PC-3 (cell line): ENCODE measurements at regions not wholly inside any gene's neighbourhood (a gene's known extent, or its start where the extent isn't known, plus 50 kb on each side); places are given as distances from the start of the nearest gene placed in this dataset.

Experiments
- EZH2 ChIP-seq: fragments of 300-600 bp; sonication (generic); IDR thresholded peaks from one replicate; pipeline ENCODE4 v1.6.1; 2017; ENCODE audit warnings: antibody characterized with exemption, mild to moderate bottlenecking, low read length; ENCODE audit not compliant: unreplicated experiment
- EZH2phosphoT487 ChIP-seq: fragments of 300-600 bp; sonication (generic); IDR thresholded peaks from 2 replicates; pipeline ENCODE4 v1.6.1; 2018; ENCODE audit warnings: mild to moderate bottlenecking, antibody characterized with exemption, low read length, borderline replicate concordance
- TF ChIP-seq, protein P1 (sequence below): fragments of 300-600 bp; sonication (generic); conservative IDR thresholded peaks from 2 replicates; pipeline ENCODE4 v1.5.1; 2017; ENCODE audit warnings: antibody characterized with exemption, low read depth, mild to moderate bottlenecking, low read length

DNA sequence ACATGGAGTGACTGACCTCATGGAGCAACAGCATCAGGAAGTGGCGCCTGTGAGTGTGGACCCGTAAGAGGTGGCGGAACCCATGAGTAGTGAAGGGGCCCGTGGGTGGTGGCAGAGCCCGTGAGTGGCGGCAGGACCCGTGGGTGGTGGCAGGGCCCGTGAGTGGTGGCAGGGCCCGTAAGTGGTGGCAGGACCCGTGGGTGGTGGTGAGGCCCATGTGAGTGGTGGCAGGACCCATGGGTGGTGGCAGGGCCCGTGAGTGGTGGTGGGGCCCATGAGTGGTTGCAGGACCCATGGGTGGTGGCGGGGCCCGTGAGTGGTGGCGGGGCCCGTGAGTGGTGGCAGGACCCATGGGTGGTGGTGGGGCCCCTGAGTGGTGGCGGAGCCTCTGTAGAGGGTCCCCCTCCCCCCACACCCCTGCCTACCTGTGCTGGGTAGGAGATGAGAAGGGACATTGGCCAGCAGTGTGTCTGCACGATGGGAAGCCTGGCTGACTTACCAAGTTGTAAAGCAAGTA, 407.7 kb upstream of the SALL3 start:
- TF ChIP-seq, protein P1, sequence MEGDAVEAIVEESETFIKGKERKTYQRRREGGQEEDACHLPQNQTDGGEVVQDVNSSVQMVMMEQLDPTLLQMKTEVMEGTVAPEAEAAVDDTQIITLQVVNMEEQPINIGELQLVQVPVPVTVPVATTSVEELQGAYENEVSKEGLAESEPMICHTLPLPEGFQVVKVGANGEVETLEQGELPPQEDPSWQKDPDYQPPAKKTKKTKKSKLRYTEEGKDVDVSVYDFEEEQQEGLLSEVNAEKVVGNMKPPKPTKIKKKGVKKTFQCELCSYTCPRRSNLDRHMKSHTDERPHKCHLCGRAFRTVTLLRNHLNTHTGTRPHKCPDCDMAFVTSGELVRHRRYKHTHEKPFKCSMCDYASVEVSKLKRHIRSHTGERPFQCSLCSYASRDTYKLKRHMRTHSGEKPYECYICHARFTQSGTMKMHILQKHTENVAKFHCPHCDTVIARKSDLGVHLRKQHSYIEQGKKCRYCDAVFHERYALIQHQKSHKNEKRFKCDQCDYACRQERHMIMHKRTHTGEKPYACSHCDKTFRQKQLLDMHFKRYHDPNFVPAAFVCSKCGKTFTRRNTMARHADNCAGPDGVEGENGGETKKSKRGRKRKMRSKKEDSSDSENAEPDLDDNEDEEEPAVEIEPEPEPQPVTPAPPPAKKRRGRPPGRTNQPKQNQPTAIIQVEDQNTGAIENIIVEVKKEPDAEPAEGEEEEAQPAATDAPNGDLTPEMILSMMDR: no peak
- TF ChIP-seq EZH2phosphoT487 (no peak), EZH2 (no peak)
